Stromal cell of bone marrow (primary cell): ENCODE measurements at regions not wholly inside any gene's neighbourhood (a gene's known extent, or its start where the extent isn't known, plus 50 kb on each side); places are given as distances from the start of the nearest gene placed in this dataset.
"Not testable (repeated sequence)": the region's sequence is repeated elsewhere in the genome, so short reads cannot be mapped to it uniquely, and the experiment has no call there.

ENCODE experiments used
- DNase-seq: peaks from one replicate; pipeline ENCODE4 v3.0.0-alpha.2; 2012; ENCODE audit warnings: low read depth

GRCh38 chr11:96781082-96781481 lies 391.3 kb downstream of the JRKL start:
- DNase-seq, result no peak

DNA sequence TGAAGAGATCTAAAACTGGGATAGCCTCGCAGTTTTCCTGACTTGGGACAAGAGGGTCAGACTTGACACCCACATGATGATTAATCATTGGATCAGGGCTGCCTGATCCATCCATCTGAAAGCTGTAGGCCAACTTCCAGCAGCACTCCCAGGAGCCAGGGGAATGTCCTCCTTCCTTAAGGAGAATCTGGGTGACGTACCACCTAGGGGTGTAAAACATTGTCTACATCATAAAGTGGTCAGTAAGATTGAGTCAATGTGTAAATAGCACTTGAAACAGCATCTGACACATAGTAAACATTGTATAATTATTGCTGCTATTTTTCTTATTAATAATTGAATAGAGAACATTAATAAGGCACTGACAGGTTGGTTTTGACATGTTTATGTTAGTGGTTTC lies 392.8 kb downstream of the JRKL start:
- no peak for DNase-seq

DNA sequence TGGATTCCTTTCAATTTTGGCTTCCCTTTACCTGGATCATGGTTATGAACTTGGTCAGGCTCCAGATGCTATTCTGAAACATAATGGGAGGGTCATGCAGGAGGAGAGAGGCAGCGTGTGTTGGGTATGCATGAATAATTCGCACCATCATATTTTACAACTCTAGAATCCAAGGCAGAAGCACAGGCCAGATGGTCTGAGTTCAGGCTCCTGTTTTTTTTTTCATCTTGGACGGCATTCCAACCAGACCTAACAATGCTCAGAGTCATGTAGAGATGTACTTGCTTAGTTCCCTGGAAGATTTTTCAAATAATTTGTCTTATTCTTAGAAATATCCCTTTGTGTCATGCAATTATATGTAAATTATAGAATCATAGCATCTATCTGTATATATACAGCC lies 393.5 kb downstream of the JRKL start:
- no peak for DNase-seq

- DNase-seq, result no peak
Measured at GRCh38 chr11:96785073-96785472, 395.3 kb downstream of the JRKL start.

DNA sequence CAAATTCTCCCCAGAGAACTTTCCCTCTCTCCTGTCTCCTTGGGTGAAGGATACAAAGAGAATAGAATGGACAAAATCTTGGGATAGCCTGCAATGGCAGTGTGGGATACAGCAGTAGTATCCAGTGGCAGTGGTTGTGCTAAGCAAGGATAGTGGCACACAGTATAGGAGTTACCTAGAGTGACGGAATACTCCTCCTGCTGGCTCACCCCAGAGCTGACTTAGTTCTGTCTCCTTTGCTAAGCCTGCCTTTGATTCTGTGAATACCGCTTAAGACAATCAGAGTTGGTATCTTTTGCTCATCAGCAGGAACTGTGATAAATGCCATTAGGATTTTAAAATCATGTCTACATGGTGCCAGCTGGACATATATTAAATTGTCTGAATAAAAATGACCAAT lies 404.3 kb downstream of the JRKL start:
- no peak for DNase-seq

- no peak for DNase-seq
Measured at GRCh38 chr11:96798445-96798844, 408.6 kb downstream of the JRKL start.

GRCh38 chr11:96815236-96815635 lies 425.4 kb downstream of the JRKL start:
- DNase-seq, result no peak

DNA sequence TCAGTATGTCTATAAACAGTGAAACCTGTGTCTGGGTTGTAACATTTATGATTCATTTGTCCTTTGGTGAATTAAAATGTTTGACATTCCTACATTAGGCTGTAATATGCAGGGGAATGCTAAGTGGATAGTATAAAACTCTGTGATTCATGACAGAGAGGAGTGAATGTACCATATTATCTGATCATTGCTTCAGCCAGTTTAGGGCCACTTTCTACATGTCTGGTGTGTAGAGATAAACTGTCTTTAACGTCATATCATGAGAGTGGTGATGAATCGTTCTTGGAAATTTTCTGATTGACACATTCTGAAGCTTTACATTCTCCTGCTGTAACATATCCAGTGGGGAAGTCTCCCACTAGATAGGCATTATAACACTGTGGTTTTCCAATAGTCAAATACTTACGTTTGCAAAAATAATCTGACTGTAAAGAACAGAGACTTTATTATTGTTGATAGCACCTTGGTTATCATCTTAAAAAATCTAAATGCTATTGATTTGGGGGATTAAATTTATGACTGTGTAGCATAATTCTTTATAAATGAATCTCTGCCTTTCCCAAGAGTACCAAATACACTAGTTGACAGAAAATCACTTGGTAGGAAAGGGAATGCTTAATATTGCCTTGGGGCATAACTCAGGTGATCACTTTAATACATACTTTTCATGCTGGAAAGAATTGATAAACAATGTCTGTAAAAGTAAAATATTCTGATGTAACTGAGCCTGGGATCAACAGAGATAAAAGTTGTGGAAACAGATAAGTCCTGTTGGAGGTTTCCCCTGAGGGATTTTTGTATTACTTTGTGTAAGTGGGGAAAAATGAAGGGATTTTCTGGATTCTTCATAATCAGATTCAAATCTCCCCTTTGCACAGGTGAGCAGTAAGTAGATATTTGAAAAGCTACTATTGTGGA lies 427.9 kb downstream of the JRKL start:
- peak; percentile 1 for DNase-seq

DNA sequence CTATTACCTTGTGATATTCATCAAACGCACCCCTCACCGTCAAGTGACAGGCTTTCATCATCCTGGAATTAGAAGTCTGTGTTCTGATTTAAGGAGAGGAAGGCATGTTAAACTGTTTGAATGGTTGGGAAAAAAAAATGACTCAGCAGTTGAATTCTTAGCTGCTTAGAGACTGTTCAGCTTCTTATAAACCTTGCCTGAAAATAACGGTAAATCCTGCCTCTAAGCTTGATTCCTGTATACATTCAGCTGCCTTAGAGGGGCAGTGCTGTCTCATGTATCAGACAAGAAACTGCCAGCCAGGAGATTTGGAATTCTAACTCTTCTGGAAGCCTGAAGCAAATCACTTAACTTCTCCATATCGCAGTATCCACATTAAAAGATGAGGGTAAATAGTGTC lies 437.4 kb downstream of the JRKL start:
- peak; percentile 33 for DNase-seq

- no peak for DNase-seq
Measured at GRCh38 chr11:96841792-96842191, 452.0 kb downstream of the JRKL start.

GRCh38 chr11:96842731-96843130 lies 452.9 kb downstream of the JRKL start:
- no peak for DNase-seq

DNA sequence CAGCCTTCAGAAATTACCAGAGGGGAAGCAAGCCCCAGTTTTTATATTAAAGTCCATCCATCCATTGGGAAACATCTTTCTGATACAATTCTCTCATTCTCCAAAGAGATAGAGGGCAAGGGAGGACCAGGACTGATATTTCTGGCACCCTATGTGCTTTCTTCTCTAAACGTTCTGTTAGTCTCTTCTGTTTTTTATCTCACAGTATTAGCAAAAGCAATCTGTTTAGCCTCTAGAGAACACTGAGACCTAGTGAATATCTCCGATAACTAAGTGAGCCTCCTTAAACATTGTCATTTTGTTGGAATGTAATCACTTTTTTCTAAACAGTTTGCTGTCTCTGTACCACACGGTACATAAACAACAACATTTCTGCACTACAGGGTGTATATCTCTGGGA lies 464.6 kb downstream of the JRKL start:
- no peak for DNase-seq

- not testable (repeated sequence) for DNase-seq
Measured at GRCh38 chr11:96861722-96862121, 471.9 kb downstream of the JRKL start.

DNA sequence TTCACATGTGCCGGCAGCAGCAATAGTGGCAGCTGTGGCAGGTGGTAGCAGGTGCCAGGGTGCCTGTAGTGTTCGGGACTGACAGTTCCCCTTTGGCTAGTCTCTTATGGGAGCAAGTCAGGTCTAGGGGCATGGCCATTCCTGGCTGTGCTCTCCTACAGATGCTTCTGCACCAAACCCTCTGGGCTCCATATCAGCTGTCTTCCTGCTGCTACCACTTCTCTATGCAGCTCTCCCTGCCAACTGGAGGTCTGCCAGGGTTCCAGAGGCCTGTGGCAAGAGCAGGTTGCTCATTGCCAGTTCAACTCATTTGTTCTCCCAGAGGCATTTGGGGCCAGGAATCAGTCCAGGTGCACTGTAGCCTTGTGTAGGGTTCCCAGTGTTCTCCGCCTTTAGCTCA lies 473.7 kb downstream of the JRKL start:
- DNase-seq, result no peak

DNA sequence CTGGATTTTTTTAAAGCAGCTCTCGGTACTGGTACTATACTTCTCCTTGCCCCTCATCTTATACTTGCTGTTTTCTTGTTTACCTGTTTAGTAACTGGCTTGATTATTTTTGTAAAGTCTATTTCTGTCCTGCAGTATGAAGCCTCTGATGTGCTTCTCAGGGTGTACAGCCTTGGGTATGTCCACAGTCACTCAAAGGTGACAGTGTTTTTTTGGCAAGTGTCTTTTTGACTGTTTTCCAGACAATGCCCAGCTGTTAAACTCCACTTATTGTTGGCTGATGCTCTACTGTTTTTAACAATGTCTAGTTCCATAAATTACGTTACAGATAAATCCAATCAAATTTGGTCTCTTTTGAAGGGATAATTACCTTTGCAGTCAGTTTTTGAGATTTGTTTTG lies 475.2 kb downstream of the JRKL start:
- DNase-seq, result no peak

DNA sequence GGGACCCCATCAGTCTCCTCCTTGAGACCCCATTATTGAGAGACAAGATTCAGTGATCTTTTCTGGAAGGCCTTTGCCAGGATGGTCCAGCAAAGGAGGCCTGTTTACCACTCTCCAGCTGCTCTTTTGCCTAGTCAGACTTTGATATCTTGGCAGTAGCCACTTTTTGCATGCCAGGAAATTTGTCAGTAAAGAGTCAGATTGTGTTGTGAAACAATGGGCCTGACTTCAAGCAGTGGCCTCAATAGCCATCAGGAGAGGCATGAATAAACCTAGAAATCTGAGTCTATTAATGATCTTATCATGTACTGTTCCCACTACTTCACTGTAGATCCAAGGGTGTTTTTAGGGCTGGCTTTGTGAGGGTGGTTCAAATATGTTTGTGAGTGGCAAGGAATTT lies 479.4 kb downstream of the JRKL start:
- peak; percentile 73 for DNase-seq

GRCh38 chr11:96875712-96876111 lies 485.9 kb downstream of the JRKL start:
- DNase-seq, result no peak

DNA sequence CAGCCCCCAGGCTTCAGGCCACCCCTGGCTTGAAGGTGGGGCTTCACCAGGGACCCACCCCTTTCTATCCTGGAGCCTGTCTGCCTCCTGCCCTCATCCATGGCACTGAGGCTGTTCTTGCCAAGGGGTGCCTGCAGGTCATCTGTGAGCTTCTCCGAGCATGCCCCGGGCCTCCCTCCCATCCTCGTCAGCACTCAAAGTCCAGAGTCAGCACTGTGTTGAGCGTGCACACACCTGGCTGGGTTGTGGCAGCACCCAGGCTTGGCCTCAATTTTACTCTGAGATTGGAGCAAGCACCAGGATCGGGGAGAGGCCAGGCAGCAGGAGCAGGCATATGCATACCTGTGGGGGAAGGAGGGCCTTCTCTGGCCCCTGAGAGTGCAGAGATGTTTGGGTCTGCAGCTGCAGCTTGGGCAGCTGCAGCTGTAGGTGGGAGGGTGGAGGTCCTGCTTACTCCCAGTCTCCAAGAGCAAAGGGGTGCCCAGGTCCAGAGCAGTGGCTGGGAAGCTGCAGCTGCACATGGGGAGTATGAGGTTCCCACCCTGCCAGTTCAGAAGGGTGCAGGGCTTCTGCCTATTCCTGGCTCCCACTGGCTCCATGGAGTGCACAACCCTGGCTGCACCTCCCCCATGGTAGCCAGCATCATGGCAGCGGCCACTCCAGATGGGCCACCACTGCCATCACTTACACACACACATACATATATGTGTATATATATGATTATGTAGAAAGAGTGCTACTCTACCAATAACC lies 488.7 kb downstream of the JRKL start:
- no peak for DNase-seq

GRCh38 chr11:96882622-96883021 lies 492.8 kb downstream of the JRKL start:
- DNase-seq, result not testable (repeated sequence)

DNA sequence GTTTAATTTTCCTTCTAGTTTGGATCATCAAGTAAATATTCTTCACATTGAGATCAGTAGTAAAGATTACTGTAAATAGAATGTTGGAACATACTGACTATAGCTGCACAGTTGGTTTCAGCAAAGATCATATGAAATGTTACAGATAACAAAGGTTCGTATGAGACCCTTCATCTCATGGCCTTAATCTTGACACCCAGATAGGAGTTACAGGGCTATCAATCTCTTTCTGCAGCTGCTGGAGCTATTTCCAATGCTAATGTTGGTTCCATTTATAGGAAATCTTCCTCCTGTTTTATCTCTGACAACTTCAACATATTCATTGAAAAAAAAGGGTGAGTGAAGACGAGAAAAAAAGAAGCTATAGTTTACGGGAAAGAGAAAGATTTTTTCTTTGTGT lies 495.6 kb downstream of the JRKL start:
- no peak for DNase-seq

- no peak for DNase-seq
Measured at GRCh38 chr11:96885912-96886311, 496.1 kb downstream of the JRKL start.

DNA sequence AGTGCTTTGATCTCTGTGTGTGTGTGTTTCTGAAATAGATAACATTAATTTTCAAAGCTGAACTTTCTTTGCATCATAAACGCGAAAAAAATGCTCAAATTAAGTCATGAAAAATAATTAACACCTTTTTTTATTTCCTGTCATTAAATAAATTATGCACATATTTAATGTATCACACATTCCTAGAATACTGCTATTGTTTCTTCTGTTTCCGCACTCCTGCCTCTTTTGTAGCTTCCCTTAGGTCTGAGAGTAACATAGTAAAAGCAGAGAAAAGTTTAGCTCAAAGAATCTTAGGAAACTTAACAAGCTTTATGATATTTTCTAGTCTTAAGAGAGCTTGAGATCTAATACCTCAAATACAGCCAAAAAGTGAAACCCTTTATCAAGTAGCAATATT lies 504.2 kb downstream of the JRKL start:
- DNase-seq, result no peak

DNA sequence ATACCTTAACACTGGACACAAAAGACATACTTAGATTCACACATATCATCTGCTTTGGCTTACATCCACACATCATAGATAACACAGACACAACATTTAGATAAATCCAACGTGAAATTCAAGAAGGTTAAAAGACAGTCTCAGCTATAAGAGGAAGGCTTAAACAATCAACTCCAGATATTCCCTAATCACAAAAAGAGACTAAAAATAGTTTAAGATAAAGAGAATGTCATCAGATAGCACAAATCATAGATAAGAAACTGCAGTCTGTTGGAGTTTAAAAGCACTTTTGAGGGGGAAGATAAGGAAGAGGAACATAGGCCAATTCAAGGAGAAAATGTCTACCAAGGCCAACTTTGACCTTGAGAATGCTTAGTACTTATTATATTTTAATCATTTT lies 504.8 kb downstream of the JRKL start:
- no peak for DNase-seq
